ENCODE measurements at regions not wholly inside any gene's neighbourhood (a gene's known extent, or its start where the extent isn't known, plus 50 kb on each side); places are given as distances from the start of the nearest gene placed in this dataset.
"Not testable (repeated sequence)": the region's sequence is repeated elsewhere in the genome, so short reads cannot be mapped to it uniquely, and the experiment has no call there.

GRCh38 chr7:153408360-153409335 lies 643.5 kb upstream of the DPP6 start:
- TF ChIP-seq, protein P1, sequence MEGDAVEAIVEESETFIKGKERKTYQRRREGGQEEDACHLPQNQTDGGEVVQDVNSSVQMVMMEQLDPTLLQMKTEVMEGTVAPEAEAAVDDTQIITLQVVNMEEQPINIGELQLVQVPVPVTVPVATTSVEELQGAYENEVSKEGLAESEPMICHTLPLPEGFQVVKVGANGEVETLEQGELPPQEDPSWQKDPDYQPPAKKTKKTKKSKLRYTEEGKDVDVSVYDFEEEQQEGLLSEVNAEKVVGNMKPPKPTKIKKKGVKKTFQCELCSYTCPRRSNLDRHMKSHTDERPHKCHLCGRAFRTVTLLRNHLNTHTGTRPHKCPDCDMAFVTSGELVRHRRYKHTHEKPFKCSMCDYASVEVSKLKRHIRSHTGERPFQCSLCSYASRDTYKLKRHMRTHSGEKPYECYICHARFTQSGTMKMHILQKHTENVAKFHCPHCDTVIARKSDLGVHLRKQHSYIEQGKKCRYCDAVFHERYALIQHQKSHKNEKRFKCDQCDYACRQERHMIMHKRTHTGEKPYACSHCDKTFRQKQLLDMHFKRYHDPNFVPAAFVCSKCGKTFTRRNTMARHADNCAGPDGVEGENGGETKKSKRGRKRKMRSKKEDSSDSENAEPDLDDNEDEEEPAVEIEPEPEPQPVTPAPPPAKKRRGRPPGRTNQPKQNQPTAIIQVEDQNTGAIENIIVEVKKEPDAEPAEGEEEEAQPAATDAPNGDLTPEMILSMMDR (IDR thresholded peaks at IDR 0.05; ENCODE audit: extremely low read depth, missing control alignments), result no peak
- DNase-seq (ENCODE audit: low spot score), result no peak

DNA sequence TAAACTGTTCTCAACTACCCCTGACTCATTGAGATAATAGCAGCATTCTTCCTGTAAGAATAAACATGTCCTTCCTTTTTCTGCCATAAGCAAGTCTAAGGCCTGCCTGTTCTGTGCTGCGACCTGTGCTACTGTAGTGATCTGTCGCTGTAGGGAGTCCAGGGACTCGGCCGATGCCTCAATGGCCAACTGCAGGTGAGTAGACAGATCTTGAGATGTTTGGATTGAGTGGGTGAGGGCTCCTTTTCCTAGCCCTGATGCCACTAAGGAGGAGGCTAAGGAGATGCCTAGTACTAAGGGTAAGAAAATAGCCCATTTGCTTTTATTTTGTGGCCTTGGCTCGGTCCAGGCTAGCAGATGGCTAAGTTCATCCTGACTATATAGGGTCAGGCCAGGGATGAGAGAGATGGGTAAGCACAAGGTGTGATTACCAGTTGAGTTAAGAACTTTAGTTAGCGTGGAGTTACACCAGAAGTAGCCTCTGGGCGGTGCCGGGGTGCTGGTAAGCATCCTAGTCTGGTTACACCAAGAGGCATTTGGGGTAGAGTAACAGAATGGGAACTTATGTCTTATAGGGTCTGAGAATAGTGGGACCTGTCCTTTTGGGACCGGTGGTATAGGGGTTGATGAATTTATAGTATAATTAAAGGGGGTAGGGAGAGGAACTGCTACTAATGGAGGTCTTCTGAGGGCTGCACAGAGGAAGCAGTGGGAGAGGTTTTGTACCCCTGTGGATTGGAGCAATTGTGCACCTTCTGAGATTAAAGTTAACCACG lies 642.4 kb upstream of the DPP6 start:
- not testable (repeated sequence) for DNase-seq (ENCODE audit: low spot score)

DNA sequence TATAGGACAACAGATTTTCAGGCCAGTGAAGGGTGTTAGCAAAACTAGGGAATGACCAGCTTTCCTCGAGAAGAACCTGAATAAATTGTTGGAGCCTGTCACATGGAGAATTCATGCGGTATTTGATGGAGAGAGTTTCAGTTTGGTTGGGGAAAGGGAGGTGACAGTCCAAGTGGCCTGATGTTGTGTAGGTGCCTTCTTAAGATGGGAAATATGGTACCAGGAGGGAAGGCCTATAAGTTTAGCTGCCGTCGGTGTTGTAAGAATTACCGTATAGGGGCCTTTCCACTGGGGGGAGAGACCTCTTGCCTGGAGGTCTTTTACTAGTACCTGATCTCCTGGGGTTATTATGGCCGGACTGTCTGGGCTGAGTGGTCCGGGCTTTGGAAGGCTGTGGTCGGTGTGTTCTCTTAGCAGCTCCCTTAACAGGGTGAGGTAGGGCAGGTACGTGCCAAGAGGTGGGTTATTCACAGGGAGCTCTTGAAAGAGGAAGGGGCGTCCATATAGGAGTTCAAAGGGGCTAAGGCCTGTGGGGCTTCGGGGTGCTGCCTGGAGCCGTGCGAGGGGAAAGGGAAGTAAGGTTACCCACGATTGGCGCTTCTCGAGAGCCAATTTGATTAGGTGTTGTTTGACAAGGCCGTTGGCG lies 641.1 kb upstream of the DPP6 start:
- not testable (repeated sequence) for DNase-seq (ENCODE audit: low spot score)

- not testable (repeated sequence) for DNase-seq (ENCODE audit: low spot score)
Measured at GRCh38 chr7:153412114-153412823, 639.9 kb upstream of the DPP6 start.

GRCh38 chr7:153412824-153413198 lies 639.4 kb upstream of the DPP6 start:
- not testable (repeated sequence) for DNase-seq (ENCODE audit: low spot score)

- DNase-seq (ENCODE audit: low spot score), result no peak
- TF ChIP-seq, protein P1 (IDR thresholded peaks at IDR 0.05; ENCODE audit: extremely low read depth, missing control alignments), result no peak
Measured at GRCh38 chr7:153413199-153413539, 639.0 kb upstream of the DPP6 start.

DNA sequence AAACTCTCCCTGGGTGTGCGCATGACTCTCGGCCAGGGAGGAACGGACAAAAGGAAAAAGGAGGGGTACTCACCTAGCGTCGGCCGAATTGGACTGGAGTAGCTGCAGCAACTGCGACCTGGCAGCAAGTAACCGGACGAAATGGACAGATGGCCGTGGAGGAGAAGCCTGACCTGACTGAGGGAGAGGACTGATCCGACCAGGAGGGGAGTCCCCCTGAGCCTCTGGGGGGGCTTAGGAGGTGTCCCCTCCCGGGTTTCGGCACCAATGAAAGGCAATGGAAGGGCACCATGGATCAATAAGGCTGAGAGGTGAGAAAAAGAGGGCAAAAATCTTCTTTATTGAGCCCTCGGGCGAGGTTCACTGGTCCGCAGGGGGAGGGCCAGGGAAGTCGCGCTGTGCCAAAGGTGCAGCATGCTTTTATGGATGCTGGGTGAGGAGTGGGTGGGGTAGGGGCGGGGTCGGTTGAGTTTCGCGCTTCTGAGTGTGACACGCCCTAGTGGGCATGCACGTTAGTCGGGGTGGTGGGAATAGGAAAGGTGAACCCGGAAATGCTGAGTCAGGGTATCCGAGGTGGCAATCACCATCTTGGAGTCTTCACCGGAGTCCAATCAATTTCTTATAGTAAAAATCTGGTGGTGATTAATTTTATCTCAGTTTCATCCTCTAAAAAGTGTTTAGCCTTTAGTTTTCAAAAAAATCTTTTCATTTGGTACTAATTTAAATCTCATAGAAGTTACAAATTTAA lies 638.5 kb upstream of the DPP6 start:
- no peak for DNase-seq (ENCODE audit: low spot score)
- TF ChIP-seq, protein P1 (IDR thresholded peaks at IDR 0.05; ENCODE audit: extremely low read depth, missing control alignments), result no peak

GRCh38 chr7:153414288-153414629 lies 637.9 kb upstream of the DPP6 start:
- DNase-seq (ENCODE audit: low spot score), result no peak
- TF ChIP-seq, protein P1 (IDR thresholded peaks at IDR 0.05; ENCODE audit: extremely low read depth, missing control alignments), result no peak

DNA sequence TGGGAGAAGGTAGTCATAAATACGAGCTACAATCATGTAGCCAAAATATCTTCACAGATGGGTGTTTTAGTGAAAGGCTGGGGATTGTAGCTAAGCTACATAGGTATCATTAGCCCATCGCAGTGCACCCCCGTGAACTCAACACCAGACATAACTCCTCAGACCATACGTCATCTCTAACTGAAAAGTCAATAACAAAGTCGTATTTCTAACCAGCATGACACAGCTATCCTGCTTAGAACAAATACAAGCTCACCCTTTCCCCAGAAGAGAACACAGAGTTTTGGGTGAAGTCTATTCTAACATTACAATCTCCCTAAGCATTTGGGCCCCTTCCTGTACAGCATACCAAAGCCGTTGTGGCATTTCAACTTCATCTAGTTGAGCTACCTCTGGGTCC lies 636.6 kb upstream of the DPP6 start:
- no peak for DNase-seq (ENCODE audit: low spot score)
- TF ChIP-seq, protein P1 (IDR thresholded peaks at IDR 0.05; ENCODE audit: extremely low read depth, missing control alignments), result no peak

Data from GM20000 (cell line).